GM19328 (cell line): ENCODE measurements at regions not wholly inside any gene's neighbourhood (a gene's known extent, or its start where the extent isn't known, plus 50 kb on each side); places are given as distances from the start of the nearest gene placed in this dataset.
"Not testable (repeated sequence)": the region's sequence is repeated elsewhere in the genome, so short reads cannot be mapped to it uniquely, and the experiment has no call there.

Experiments used
- ATAC-seq: cut with Tn5 transposase; IDR thresholded peaks from one replicate; pipeline ENCODE4 v1.9.1; 2021; ENCODE audit warnings: mild to moderate bottlenecking, moderate library complexity; ENCODE audit not compliant: unreplicated experiment

- ATAC-seq, result not testable (repeated sequence)
Measured at GRCh38 chr3:177871267-177871666, 665.0 kb upstream of the KCNMB2 start.

GRCh38 chr3:177878192-177878591, 658.0 kb upstream of the KCNMB2 start:
- ATAC-seq, result no peak

- ATAC-seq, result no peak
Measured at GRCh38 chr3:177878957-177879356, 657.3 kb upstream of the KCNMB2 start.

GRCh38 chr3:177881351-177881750, 654.9 kb upstream of the KCNMB2 start:
- ATAC-seq, result no peak

GRCh38 chr3:177882124-177882648, 654.0 kb upstream of the KCNMB2 start:
- no peak for ATAC-seq

- no peak for ATAC-seq
Measured at GRCh38 chr3:177883091-177883490, 653.1 kb upstream of the KCNMB2 start.

GRCh38 chr3:177883957-177884356, 652.3 kb upstream of the KCNMB2 start:
- no peak for ATAC-seq

- ATAC-seq, result no peak
Measured at GRCh38 chr3:177885063-177885462, 651.2 kb upstream of the KCNMB2 start.

GRCh38 chr3:177886501-177886900, 649.7 kb upstream of the KCNMB2 start:
- no peak for ATAC-seq

GRCh38 chr3:177887475-177887874, 648.8 kb upstream of the KCNMB2 start:
- no peak for ATAC-seq

GRCh38 chr3:177889161-177889560, 647.1 kb upstream of the KCNMB2 start:
- ATAC-seq, result no peak

GRCh38 chr3:177889652-177890358, 646.4 kb upstream of the KCNMB2 start:
- ATAC-seq, result no peak

- ATAC-seq, result no peak
Measured at GRCh38 chr3:177890359-177890683, 645.9 kb upstream of the KCNMB2 start.

GRCh38 chr3:177891569-177891968, 644.7 kb upstream of the KCNMB2 start:
- not testable (repeated sequence) for ATAC-seq

- ATAC-seq, result no peak
Measured at GRCh38 chr3:177893331-177893730, 642.9 kb upstream of the KCNMB2 start.

- ATAC-seq, result no peak
Measured at GRCh38 chr3:177894081-177894728, 642.0 kb upstream of the KCNMB2 start.

- no peak for ATAC-seq
Measured at GRCh38 chr3:177898185-177898584, 638.1 kb upstream of the KCNMB2 start.

- ATAC-seq, result no peak
Measured at GRCh38 chr3:177899275-177900067, 636.8 kb upstream of the KCNMB2 start.

- ATAC-seq, result no peak
Measured at GRCh38 chr3:177902876-177903275, 633.4 kb upstream of the KCNMB2 start.

- no peak for ATAC-seq
Measured at GRCh38 chr3:177904621-177905020, 631.6 kb upstream of the KCNMB2 start.
